HEK293T (cell line): ENCODE measurements at regions not wholly inside any gene's neighbourhood (a gene's known extent, or its start where the extent isn't known, plus 50 kb on each side); places are given as distances from the start of the nearest gene placed in this dataset.
"Not testable (repeated sequence)": the region's sequence is repeated elsewhere in the genome, so short reads cannot be mapped to it uniquely, and the experiment has no call there.

ENCODE experiments used
- CTCF ChIA-PET: fragments of 350-600 bp; formaldehyde crosslinking; extraction: SDS; loops from one replicate; lab custom pipeline; 2021; ENCODE audit warnings: antibody characterized with exemption, inconsistent platforms; lab: Yijun Ruan, JAX
- POLR2A ChIA-PET: fragments of 350-600 bp; formaldehyde crosslinking; extraction: SDS; loops from one replicate; lab custom pipeline; 2020; ENCODE audit warnings: antibody characterized with exemption, inconsistent platforms; lab: Yijun Ruan, JAX
- DNase-seq: peaks from one replicate; pipeline ENCODE4 v3.0.0; 2012; ENCODE audit warnings: mixed read lengths; ENCODE audit errors: extremely low spot score
- ARNT ChIP-seq: fragments of 450-650 bp; IDR thresholded peaks from 2 replicates; pipeline ENCODE4 v1.6.1; 2017; ENCODE audit warnings: mild to moderate bottlenecking
- BHLHE40 ChIP-seq: fragments of 450-650 bp; IDR thresholded peaks from 2 replicates; pipeline ENCODE4 v1.6.1; 2016; ENCODE audit warnings: mild to moderate bottlenecking, moderate library complexity, borderline replicate concordance
- CTBP1 ChIP-seq: fragments of 450-650 bp; IDR thresholded peaks from 2 replicates; pipeline ENCODE4 v1.6.1; 2016; ENCODE audit warnings: borderline replicate concordance
- ELF4 ChIP-seq: fragments of 450-650 bp; IDR thresholded peaks from 2 replicates; pipeline ENCODE4 v1.6.1; 2017; ENCODE audit warnings: antibody characterized with exemption
- FOXA1 ChIP-seq: fragments of 450-650 bp; IDR thresholded peaks from 2 replicates; pipeline ENCODE4 v1.6.1; 2016; ENCODE audit warnings: mild to moderate bottlenecking
- FOXK2 ChIP-seq: fragments of 450-650 bp; IDR thresholded peaks from 2 replicates; pipeline ENCODE4 v1.6.1; 2016; ENCODE audit warnings: mild to moderate bottlenecking
- FOXM1 ChIP-seq: fragments of 450-650 bp; IDR thresholded peaks from 2 replicates; pipeline ENCODE4 v1.6.1; 2017; ENCODE audit warnings: mild to moderate bottlenecking, borderline replicate concordance
- HDGF ChIP-seq: fragments of 450-650 bp; IDR thresholded peaks from 2 replicates; pipeline ENCODE4 v1.6.1; 2017; ENCODE audit warnings: antibody characterized with exemption, borderline replicate concordance
- L3MBTL2 ChIP-seq: fragments of 450-650 bp; conservative IDR thresholded peaks from 2 replicates; pipeline ENCODE4 v1.6.1; 2016; ENCODE audit warnings: mild to moderate bottlenecking
- LEF1 ChIP-seq: fragments of 450-650 bp; IDR thresholded peaks from 2 replicates; pipeline ENCODE4 v1.6.1; 2017; ENCODE audit warnings: mild to moderate bottlenecking, borderline replicate concordance
- NFRKB ChIP-seq: fragments of 450-650 bp; IDR thresholded peaks from 2 replicates; pipeline ENCODE4 v1.6.1; 2016; ENCODE audit warnings: mild to moderate bottlenecking, moderate library complexity
- PKNOX1 ChIP-seq: fragments of 450-650 bp; IDR thresholded peaks from 2 replicates; pipeline ENCODE4 v1.6.1; 2016
- SP1 ChIP-seq: fragments of 450-650 bp; IDR thresholded peaks from 2 replicates; pipeline ENCODE4 v1.6.1; 2017
- SUZ12 ChIP-seq: fragments of 450-650 bp; IDR thresholded peaks from 2 replicates; pipeline ENCODE4 v1.6.1; 2016; ENCODE audit warnings: mild to moderate bottlenecking
- TARDBP ChIP-seq: fragments of 450-650 bp; IDR thresholded peaks from 2 replicates; pipeline ENCODE4 v1.6.1; 2016
- ZNF384 ChIP-seq: fragments of 450-650 bp; IDR thresholded peaks from 2 replicates; pipeline ENCODE4 v1.6.1; 2016

- DNase-seq: no peak
- CTCF ChIA-PET: no interaction called here
- POLR2A ChIA-PET: no interaction called here
- TF ChIP-seq FOXA1 (no peak), ZNF384 (no peak)
Measured at GRCh38 chrX:34350561-34351335, 218.6 kb upstream of the FAM47A start.

GRCh38 chrX:34343001-34343400, 210.9 kb upstream of the FAM47A start:
- TF ChIP-seq ZNF384: no peak
- no peak for TF ChIP-seq SP1
- no peak for TF ChIP-seq HDGF
- no peak for TF ChIP-seq SUZ12
- no peak for TF ChIP-seq ELF4
- TF ChIP-seq BHLHE40: no peak
- TF ChIP-seq CTBP1: no peak
- ChIA-PET CTCF (no interaction called here), POLR2A (no interaction called here)
- no peak for DNase-seq

GRCh38 chrX:34341814-34342213, 209.7 kb upstream of the FAM47A start:
- ChIA-PET CTCF (interaction anchor here (2.2 kb wide), 1 partner anchor 907 kb away, joined by 5 read pairs; no protein-coding TSS in a partner anchor), POLR2A (no interaction called here)
- no peak for DNase-seq
- no peak for TF ChIP-seq SP1
- no peak for TF ChIP-seq ELF4
- no peak for TF ChIP-seq ARNT
- no peak for TF ChIP-seq ZNF384
- no peak for TF ChIP-seq FOXA1
- TF ChIP-seq LEF1: no peak
- no peak for TF ChIP-seq FOXM1
- no peak for TF ChIP-seq FOXK2
- TF ChIP-seq CTBP1: no peak
- TF ChIP-seq HDGF: no peak
- TF ChIP-seq NFRKB: no peak

- TF ChIP-seq ELF4 (no peak), SP1 (no peak), CTBP1 (no peak), HDGF (no peak), FOXA1 (no peak), BHLHE40 (no peak), SUZ12 (no peak), NFRKB (no peak), TARDBP (no peak), ZNF384 (no peak), L3MBTL2 (no peak), FOXK2 (no peak), ARNT (no peak), LEF1 (no peak), FOXM1 (no peak), PKNOX1 (no peak)
- no peak for DNase-seq
- CTCF ChIA-PET: interaction anchor here (0.6 to 2.2 kb wide), 2 partner anchors 44 to 907 kb away, joined by 3 to 5 read pairs; no protein-coding TSS in a partner anchor
- POLR2A ChIA-PET: no interaction called here
Measured at GRCh38 chrX:34341258-34341657, 209.1 kb upstream of the FAM47A start.

- TF ChIP-seq ARNT: no peak
- TF ChIP-seq ZNF384: no peak
- TF ChIP-seq SP1: no peak
- no peak for TF ChIP-seq LEF1
- ChIA-PET CTCF (no interaction called here), POLR2A (no interaction called here)
- DNase-seq: no peak
Measured at GRCh38 chrX:34338046-34338445, 205.9 kb upstream of the FAM47A start.

GRCh38 chrX:34335376-34335775, 203.3 kb upstream of the FAM47A start:
- CTCF ChIA-PET, DNase-seq, POLR2A ChIA-PET: not testable (repeated sequence)

DNA sequence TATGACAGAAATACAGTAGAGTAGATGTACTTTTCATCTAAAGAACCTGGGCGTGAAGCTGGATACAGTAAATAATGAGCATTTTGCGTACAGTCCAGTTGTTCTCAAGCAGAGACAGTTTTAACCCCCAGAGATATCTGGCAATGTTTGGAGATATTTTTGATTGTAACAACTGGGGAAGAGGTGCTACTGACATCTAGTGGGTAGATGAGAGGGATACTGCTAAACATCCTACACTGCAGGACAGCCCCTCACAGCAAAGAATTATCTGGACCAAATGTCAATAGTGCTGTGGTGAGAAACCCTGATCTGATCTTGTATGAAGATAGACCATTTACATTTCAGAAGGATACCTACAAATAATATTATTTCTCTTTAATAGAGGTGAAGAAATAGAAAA, 200.2 kb upstream of the FAM47A start:
- ChIA-PET POLR2A (no interaction called here), CTCF (no interaction called here)
- TF ChIP-seq LEF1: no peak
- no peak for TF ChIP-seq CTBP1
- no peak for TF ChIP-seq TARDBP
- no peak for TF ChIP-seq SP1
- TF ChIP-seq FOXA1: no peak
- peak; percentile 5 for DNase-seq

- POLR2A ChIA-PET: no interaction called here
- no peak for DNase-seq
- TF ChIP-seq LEF1: no peak
- no peak for TF ChIP-seq ELF4
- TF ChIP-seq HDGF: no peak
- TF ChIP-seq TARDBP: no peak
- no peak for TF ChIP-seq PKNOX1
- TF ChIP-seq FOXA1: no peak
- no peak for TF ChIP-seq SUZ12
- no peak for TF ChIP-seq FOXM1
- TF ChIP-seq ZNF384: no peak
- TF ChIP-seq BHLHE40: no peak
- no peak for TF ChIP-seq CTBP1
- no peak for TF ChIP-seq L3MBTL2
- no peak for TF ChIP-seq ARNT
- no peak for TF ChIP-seq SP1
- no peak for TF ChIP-seq NFRKB
- TF ChIP-seq FOXK2: no peak
- CTCF ChIA-PET: interaction anchor here (0.6 kb wide), 1 partner anchor 1018 kb away, joined by 6 read pairs; no protein-coding TSS in a partner anchor
Measured at GRCh38 chrX:34325460-34325859, 193.3 kb upstream of the FAM47A start.

GRCh38 chrX:34320424-34320823, 188.3 kb upstream of the FAM47A start:
- DNase-seq, POLR2A ChIA-PET, CTCF ChIA-PET: not testable (repeated sequence)
